ENCODE measurements at regions not wholly inside any gene's neighbourhood (a gene's known extent, or its start where the extent isn't known, plus 50 kb on each side); places are given as distances from the start of the nearest gene placed in this dataset.

- in situ Hi-C loops (cut with MboI; ENCODE audit: low pct_ligation_motif_present in 1 of 4, low pct_unique_long_range_greater_than_20kb in 1 of 4, low sequenced_read_pairs in 3 of 4) (no loop called here), intact Hi-C loops (cut with DNase I; ENCODE audit: low total_unique reads) (no loop called here)
- Histone ChIP-seq H3K4me1 (no peaks in the 10 kb centered on the region), H3K9me3 (no peaks in the 10 kb centered on the region), H3K36me3 (no peaks in the 10 kb centered on the region), H3K27me3 (no peaks in the 10 kb centered on the region), H3K4me3 (no peak overlapping the region), H3K27ac (no peak overlapping the region)
- no peak for DNase-seq
- TF ChIP-seq CTCF (IDR thresholded peaks at IDR 0.05): no peak
- WGBS, 2 donors (ENCODE audit: low coverage in 1 of 2): 72% methylated on average over 3 to 4 of the region's 4 CpGs
Observed at GRCh38 chr7:24135003-24135817, 148.8 kb upstream of the NPY start.

DNA sequence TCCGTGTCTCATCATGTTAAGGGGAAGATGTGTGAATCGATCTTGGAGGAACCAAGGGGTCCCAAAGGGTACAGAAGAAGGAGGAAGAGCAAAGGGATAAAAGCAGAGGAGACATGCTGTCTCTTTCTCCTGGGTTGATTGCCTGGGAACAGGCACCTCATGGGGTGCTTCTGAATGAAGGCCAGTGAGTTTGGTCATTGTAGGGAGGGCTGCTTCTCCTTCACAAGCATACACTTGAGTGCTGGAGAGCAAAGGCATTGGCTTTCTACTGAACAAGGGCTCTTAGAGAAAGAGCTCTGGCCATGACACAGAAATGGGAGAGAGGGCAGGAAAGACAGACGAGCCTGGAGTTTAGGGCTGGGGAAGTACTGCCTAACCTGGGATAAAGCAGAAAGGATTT, 146.7 kb upstream of the NPY start:
- WGBS, 2 donors (ENCODE audit: low coverage in 1 of 2): 79 to 84% methylated on average over 2 to 3 of the region's 3 CpGs

DNA sequence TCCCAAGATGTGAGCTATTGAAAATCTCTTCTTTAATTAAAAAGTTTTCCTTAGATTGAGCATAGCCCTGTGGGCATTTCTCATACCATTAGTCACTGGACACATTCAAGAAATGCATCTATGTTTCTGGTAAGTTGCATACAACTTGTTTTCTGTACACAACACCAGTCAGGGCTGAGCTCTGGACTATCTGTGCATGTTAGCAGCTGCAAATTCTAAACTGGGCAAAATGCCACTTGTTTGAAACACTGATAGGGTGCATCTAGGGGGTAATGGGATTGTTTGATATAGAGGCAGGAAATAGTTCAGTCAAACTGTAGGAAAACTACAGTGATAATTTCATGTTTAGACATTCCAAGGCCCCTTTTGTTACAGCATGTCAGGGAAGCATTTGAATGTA, 145.6 kb upstream of the NPY start:
- no peak for TF ChIP-seq EP300 (IDR thresholded peaks at IDR 0.05; ENCODE audit: low read depth)
- TF ChIP-seq POLR2AphosphoS5 (IDR thresholded peaks at IDR 0.05): no peak
- TF ChIP-seq CTCF (IDR thresholded peaks at IDR 0.05): no peak
- TF ChIP-seq POLR2A (IDR thresholded peaks at IDR 0.05): no peak
- in situ Hi-C loops (cut with MboI; ENCODE audit: low pct_ligation_motif_present in 1 of 4, low pct_unique_long_range_greater_than_20kb in 1 of 4, low sequenced_read_pairs in 3 of 4) (no loop called here), intact Hi-C loops (cut with DNase I; ENCODE audit: low total_unique reads) (no loop called here)
- no peaks in the 10 kb centered on the region for H3K36me3 ChIP-seq
- H3K4me3 ChIP-seq: no peak overlapping the region
- no peak for DNase-seq
- H3K27me3 ChIP-seq: no peaks in the 10 kb centered on the region
- H3K9me3 ChIP-seq: no peaks in the 10 kb centered on the region
- H3K4me1 ChIP-seq: no peaks in the 10 kb centered on the region
- H3K27ac ChIP-seq: no peak overlapping the region

More for the DNA sequence above, 146.7 kb upstream of the NPY start:
- TF ChIP-seq POLR2AphosphoS5 (IDR thresholded peaks at IDR 0.05) (no peak), CTCF (IDR thresholded peaks at IDR 0.05) (no peak), POLR2A (IDR thresholded peaks at IDR 0.05) (no peak), EP300 (IDR thresholded peaks at IDR 0.05; ENCODE audit: low read depth) (no peak)
- no peaks in the 10 kb centered on the region for H3K27me3 ChIP-seq
- no peaks in the 10 kb centered on the region for H3K9me3 ChIP-seq
- no peak overlapping the region for H3K27ac ChIP-seq
- DNase-seq: no peak
- H3K4me3 ChIP-seq: no peak overlapping the region
- in situ Hi-C loops (cut with MboI; ENCODE audit: low pct_ligation_motif_present in 1 of 4, low pct_unique_long_range_greater_than_20kb in 1 of 4, low sequenced_read_pairs in 3 of 4): no loop called here
- H3K4me1 ChIP-seq: no peaks in the 10 kb centered on the region
- H3K36me3 ChIP-seq: no peaks in the 10 kb centered on the region
- intact Hi-C loops (cut with DNase I; ENCODE audit: low total_unique reads): no loop called here

DNA sequence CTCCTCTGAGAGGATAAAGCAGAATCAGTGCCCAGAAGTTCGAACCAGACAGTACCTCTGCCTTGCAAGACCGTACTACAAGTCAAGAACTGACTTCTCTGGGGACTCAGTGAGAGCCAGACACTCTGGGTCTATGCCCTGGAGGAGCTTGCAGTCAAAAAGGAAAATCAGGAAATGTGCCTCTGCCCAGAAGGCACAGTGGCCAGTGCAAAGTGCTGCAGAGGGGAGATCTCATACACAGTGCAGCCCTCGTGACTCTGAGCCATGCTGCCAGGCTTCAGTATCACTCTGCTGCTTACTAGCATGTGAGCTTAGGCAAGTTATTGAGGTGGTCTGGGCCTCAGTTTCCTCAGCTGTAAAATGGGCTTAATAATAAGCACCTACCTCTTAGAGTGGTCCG, 144.0 kb upstream of the NPY start:
- Histone ChIP-seq H3K27ac (no peak overlapping the region), H3K4me3 (no peak overlapping the region), H3K9me3 (no peaks in the 10 kb centered on the region), H3K4me1 (no peaks in the 10 kb centered on the region), H3K36me3 (no peaks in the 10 kb centered on the region), H3K27me3 (no peaks in the 10 kb centered on the region)
- DNase-seq: no peak
- intact Hi-C loops (cut with DNase I; ENCODE audit: low total_unique reads): no loop called here
- no peak for TF ChIP-seq POLR2AphosphoS5 (IDR thresholded peaks at IDR 0.05)
- TF ChIP-seq EP300 (IDR thresholded peaks at IDR 0.05; ENCODE audit: low read depth): no peak
- TF ChIP-seq CTCF (IDR thresholded peaks at IDR 0.05): no peak
- no peak for TF ChIP-seq POLR2A (IDR thresholded peaks at IDR 0.05)
- 51% methylated on average over 4 of the region's 4 CpGs; no CpG with 5 or more reads in 1 of the 2 donors for WGBS, 2 donors (ENCODE audit: low coverage in 1 of 2)
- in situ Hi-C loops (cut with MboI; ENCODE audit: low pct_ligation_motif_present in 1 of 4, low pct_unique_long_range_greater_than_20kb in 1 of 4, low sequenced_read_pairs in 3 of 4): no loop called here

Data from transverse colon (tissue), 4 donors.